ENCODE measurements at regions not wholly inside any gene's neighbourhood (a gene's known extent, or its start where the extent isn't known, plus 50 kb on each side); places are given as distances from the start of the nearest gene placed in this dataset.

- 47% methylated on average over 20 of the region's 20 CpGs for WGBS (ENCODE audit: insufficient coverage, insufficient replicate concordance, low lambda C conversion rate, missing lambda C conversion rate)
- in situ Hi-C loops (cut with MboI): no loop called here
- Histone ChIP-seq H4K20me1 (ENCODE audit: control insufficient read depth, insufficient read depth) (no peaks in the 10 kb centered on the region), H3K4me1 (ENCODE audit: control insufficient read depth, insufficient read depth, low read length) (no peaks in the 10 kb centered on the region), H2AFZ (ENCODE audit: control insufficient read depth, low read depth, low read length) (no peak overlapping the region), H3K4me3 (no peak overlapping the region), H3K36me3 (ENCODE audit: control insufficient read depth in 2 of 2, insufficient read depth in 2 of 2, low read length in 1 of 2) (no peaks in the 10 kb centered on the region), H3K9ac (ENCODE audit: control insufficient read depth, insufficient read depth, low read length) (no peak overlapping the region), H3K79me2 (ENCODE audit: control insufficient read depth, insufficient read depth, low read length) (no peaks in the 10 kb centered on the region), H3K27ac (ENCODE audit: control insufficient read depth, insufficient read depth) (no peak overlapping the region), H3K9me3 (replicated peaks; ENCODE audit: control insufficient read depth, insufficient read depth, low read length) (no peaks in the 10 kb centered on the region), H3K4me2 (ENCODE audit: control insufficient read depth, insufficient read depth) (no peak overlapping the region), H3K27me3 (replicated peaks in 1 of 2; ENCODE audit: control insufficient read depth in 2 of 2, insufficient read depth in 2 of 2, low read length in 1 of 2) (no peaks in the 10 kb centered on the region)
- no peak for ATAC-seq
- ChIA-PET RAD21 (ENCODE audit: unreplicated experiment) (no interaction called here), POLR2A (no interaction called here), SMC1A (ENCODE audit: uncharacterized antibody, unreplicated experiment) (no interaction called here), CTCF (no interaction called here)
- FAIRE-seq: no peak
- BruUV-seq (replicated peaks): no TSS peak
- no peak for TF ChIP-seq SREBF1 (IDR thresholded peaks at IDR 0.05; ENCODE audit: low read length)
- TF ChIP-seq ZBTB40 (IDR thresholded peaks at IDR 0.05; ENCODE audit: borderline replicate concordance): no peak
- no peak for TF ChIP-seq POLR2AphosphoS5 (IDR thresholded peaks at IDR 0.05; ENCODE audit: low read length)
- no peak for TF ChIP-seq RCOR1 (conservative IDR thresholded peaks at IDR 0.05; ENCODE audit: low read depth, low read length)
- TF ChIP-seq STAT3 (IDR thresholded peaks at IDR 0.05; ENCODE audit: low read depth, low read length): no peak
- TF ChIP-seq, protein P1, sequence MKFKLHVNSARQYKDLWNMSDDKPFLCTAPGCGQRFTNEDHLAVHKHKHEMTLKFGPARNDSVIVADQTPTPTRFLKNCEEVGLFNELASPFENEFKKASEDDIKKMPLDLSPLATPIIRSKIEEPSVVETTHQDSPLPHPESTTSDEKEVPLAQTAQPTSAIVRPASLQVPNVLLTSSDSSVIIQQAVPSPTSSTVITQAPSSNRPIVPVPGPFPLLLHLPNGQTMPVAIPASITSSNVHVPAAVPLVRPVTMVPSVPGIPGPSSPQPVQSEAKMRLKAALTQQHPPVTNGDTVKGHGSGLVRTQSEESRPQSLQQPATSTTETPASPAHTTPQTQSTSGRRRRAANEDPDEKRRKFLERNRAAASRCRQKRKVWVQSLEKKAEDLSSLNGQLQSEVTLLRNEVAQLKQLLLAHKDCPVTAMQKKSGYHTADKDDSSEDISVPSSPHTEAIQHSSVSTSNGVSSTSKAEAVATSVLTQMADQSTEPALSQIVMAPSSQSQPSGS (IDR thresholded peaks at IDR 0.05; ENCODE audit: low read length): no peak
- TF ChIP-seq, protein P2, sequence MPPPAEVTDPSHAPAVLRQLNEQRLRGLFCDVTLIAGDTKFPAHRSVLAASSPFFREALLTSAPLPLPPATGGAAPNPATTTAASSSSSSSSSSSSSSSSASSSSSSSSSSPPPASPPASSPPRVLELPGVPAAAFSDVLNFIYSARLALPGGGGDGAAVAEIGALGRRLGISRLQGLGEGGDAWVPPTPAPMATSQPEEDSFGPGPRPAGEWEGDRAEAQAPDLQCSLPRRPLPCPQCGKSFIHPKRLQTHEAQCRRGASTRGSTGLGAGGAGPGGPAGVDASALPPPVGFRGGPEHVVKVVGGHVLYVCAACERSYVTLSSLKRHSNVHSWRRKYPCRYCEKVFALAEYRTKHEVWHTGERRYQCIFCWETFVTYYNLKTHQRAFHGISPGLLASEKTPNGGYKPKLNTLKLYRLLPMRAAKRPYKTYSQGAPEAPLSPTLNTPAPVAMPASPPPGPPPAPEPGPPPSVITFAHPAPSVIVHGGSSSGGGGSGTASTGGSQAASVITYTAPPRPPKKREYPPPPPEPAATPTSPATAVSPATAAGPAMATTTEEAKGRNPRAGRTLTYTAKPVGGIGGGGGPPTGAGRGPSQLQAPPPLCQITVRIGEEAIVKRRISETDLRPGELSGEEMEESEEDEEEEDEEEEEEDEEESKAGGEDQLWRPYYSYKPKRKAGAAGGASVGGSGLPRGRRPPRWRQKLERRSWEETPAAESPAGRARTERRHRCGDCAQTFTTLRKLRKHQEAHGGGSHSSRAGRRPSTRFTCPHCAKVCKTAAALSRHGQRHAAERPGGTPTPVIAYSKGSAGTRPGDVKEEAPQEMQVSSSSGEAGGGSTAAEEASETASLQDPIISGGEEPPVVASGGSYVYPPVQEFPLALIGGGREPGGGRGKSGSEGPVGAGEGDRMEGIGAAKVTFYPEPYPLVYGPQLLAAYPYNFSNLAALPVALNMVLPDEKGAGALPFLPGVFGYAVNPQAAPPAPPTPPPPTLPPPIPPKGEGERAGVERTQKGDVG (CRISPR knock-in tag; IDR thresholded peaks at IDR 0.05): no peak
- TF ChIP-seq ZNF207 (IDR thresholded peaks at IDR 0.05; ENCODE audit: borderline replicate concordance): no peak
- no peak for TF ChIP-seq NFYA (IDR thresholded peaks at IDR 0.05; ENCODE audit: borderline replicate concordance, low read depth, low read length)
- intact Hi-C loops (cut with micrococcal nuclease; ENCODE audit: unreplicated experiment): no loop called here
- no peak for DNase-seq (ENCODE audit: low read depth, low spot score)
Observed at GRCh38 chr4:8768357-8768999, 103.2 kb downstream of the HMX1 start.
